Liver (tissue), 3 donors: ENCODE measurements at regions not wholly inside any gene's neighbourhood (a gene's known extent, or its start where the extent isn't known, plus 50 kb on each side); places are given as distances from the start of the nearest gene placed in this dataset.

Experiments used
- ATF3 ChIP-seq: IDR thresholded peaks from 2 replicates; pipeline ENCODE4 v1.6.1; 2016; ENCODE audit warnings: antibody characterized with exemption
- CTCF ChIP-seq: fragments of 150-350 bp; IDR thresholded peaks from 2 replicates; pipeline ENCODE4 v1.5.1; 2017; ENCODE audit warnings: improper control_type of control experiment, low read depth, low read length; ENCODE audit not compliant: missing input control
- EGR1 ChIP-seq, 2 donors: IDR thresholded peaks; 2 replicates each; pipeline ENCODE4 v1.6.1; 2016 to 2018; ENCODE audit warnings: antibody characterized with exemption in 2 of 2, low read depth in 2 of 2
- FOXA1 ChIP-seq: IDR thresholded peaks from 2 replicates; pipeline ENCODE4 v1.6.1; 2016; ENCODE audit warnings: antibody characterized with exemption
- RAD21 ChIP-seq, 2 donors: IDR thresholded peaks; 2 replicates each; pipeline ENCODE4 v1.6.1; 2016; ENCODE audit warnings: antibody characterized with exemption in 2 of 2, mild to moderate bottlenecking in 2 of 2
- SP1 ChIP-seq: IDR thresholded peaks from 2 replicates; pipeline ENCODE4 v1.6.1; 2018; ENCODE audit warnings: antibody characterized with exemption, mild to moderate bottlenecking
- TAF1 ChIP-seq: conservative IDR thresholded peaks from 2 replicates; pipeline ENCODE4 v1.6.1; 2016; ENCODE audit warnings: antibody characterized with exemption, mild to moderate bottlenecking
- ZBTB33 ChIP-seq: IDR thresholded peaks from 2 replicates; pipeline ENCODE4 v1.6.1; 2016; ENCODE audit warnings: antibody characterized with exemption
- TF ChIP-seq, protein P1 (sequence below): IDR thresholded peaks from 2 replicates; pipeline ENCODE4 v1.6.1; 2016; ENCODE audit warnings: antibody characterized with exemption, mild to moderate bottlenecking
- TF ChIP-seq, protein P2 (sequence below): IDR thresholded peaks from 2 replicates; pipeline ENCODE4 v1.6.1; 2016; ENCODE audit warnings: antibody characterized with exemption
- donor health status: healthy.
- donor health status: healthy.

GRCh38 chr5:116699332-116699731 lies 124.7 kb upstream of the SEMA6A start:
- TF ChIP-seq ATF3, result no peak
- TF ChIP-seq, protein P1, sequence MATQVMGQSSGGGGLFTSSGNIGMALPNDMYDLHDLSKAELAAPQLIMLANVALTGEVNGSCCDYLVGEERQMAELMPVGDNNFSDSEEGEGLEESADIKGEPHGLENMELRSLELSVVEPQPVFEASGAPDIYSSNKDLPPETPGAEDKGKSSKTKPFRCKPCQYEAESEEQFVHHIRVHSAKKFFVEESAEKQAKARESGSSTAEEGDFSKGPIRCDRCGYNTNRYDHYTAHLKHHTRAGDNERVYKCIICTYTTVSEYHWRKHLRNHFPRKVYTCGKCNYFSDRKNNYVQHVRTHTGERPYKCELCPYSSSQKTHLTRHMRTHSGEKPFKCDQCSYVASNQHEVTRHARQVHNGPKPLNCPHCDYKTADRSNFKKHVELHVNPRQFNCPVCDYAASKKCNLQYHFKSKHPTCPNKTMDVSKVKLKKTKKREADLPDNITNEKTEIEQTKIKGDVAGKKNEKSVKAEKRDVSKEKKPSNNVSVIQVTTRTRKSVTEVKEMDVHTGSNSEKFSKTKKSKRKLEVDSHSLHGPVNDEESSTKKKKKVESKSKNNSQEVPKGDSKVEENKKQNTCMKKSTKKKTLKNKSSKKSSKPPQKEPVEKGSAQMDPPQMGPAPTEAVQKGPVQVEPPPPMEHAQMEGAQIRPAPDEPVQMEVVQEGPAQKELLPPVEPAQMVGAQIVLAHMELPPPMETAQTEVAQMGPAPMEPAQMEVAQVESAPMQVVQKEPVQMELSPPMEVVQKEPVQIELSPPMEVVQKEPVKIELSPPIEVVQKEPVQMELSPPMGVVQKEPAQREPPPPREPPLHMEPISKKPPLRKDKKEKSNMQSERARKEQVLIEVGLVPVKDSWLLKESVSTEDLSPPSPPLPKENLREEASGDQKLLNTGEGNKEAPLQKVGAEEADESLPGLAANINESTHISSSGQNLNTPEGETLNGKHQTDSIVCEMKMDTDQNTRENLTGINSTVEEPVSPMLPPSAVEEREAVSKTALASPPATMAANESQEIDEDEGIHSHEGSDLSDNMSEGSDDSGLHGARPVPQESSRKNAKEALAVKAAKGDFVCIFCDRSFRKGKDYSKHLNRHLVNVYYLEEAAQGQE, result no peak
- TF ChIP-seq CTCF, result no peak
- no peak for TF ChIP-seq SP1
- TF ChIP-seq, protein P2, sequence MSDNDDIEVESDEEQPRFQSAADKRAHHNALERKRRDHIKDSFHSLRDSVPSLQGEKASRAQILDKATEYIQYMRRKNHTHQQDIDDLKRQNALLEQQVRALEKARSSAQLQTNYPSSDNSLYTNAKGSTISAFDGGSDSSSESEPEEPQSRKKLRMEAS, result no peak
- no peak for TF ChIP-seq ZBTB33
- TF ChIP-seq RAD21 (IDR thresholded peaks at IDR 0.05), result no peak
- TF ChIP-seq FOXA1, result no peak
- TF ChIP-seq TAF1, result no peak
- TF ChIP-seq EGR1 (IDR thresholded peaks at IDR 0.05; ENCODE audit: low read depth in 2 of 2), result no peak
